HEK293T (cell line): ENCODE measurements at regions not wholly inside any gene's neighbourhood (a gene's known extent, or its start where the extent isn't known, plus 50 kb on each side); places are given as distances from the start of the nearest gene placed in this dataset.

Experiments
- ARNT ChIP-seq: fragments of 450-650 bp; IDR thresholded peaks from 2 replicates; pipeline ENCODE4 v1.6.1; 2017; ENCODE audit warnings: mild to moderate bottlenecking
- BHLHE40 ChIP-seq: fragments of 450-650 bp; IDR thresholded peaks from 2 replicates; pipeline ENCODE4 v1.6.1; 2016; ENCODE audit warnings: mild to moderate bottlenecking, moderate library complexity, borderline replicate concordance
- CTBP1 ChIP-seq: fragments of 450-650 bp; IDR thresholded peaks from 2 replicates; pipeline ENCODE4 v1.6.1; 2016; ENCODE audit warnings: borderline replicate concordance
- ELF4 ChIP-seq: fragments of 450-650 bp; IDR thresholded peaks from 2 replicates; pipeline ENCODE4 v1.6.1; 2017; ENCODE audit warnings: antibody characterized with exemption
- FOXA1 ChIP-seq: fragments of 450-650 bp; IDR thresholded peaks from 2 replicates; pipeline ENCODE4 v1.6.1; 2016; ENCODE audit warnings: mild to moderate bottlenecking
- FOXK2 ChIP-seq: fragments of 450-650 bp; IDR thresholded peaks from 2 replicates; pipeline ENCODE4 v1.6.1; 2016; ENCODE audit warnings: mild to moderate bottlenecking
- HDGF ChIP-seq: fragments of 450-650 bp; IDR thresholded peaks from 2 replicates; pipeline ENCODE4 v1.6.1; 2017; ENCODE audit warnings: antibody characterized with exemption, borderline replicate concordance
- LEF1 ChIP-seq: fragments of 450-650 bp; IDR thresholded peaks from 2 replicates; pipeline ENCODE4 v1.6.1; 2017; ENCODE audit warnings: mild to moderate bottlenecking, borderline replicate concordance
- NFRKB ChIP-seq: fragments of 450-650 bp; IDR thresholded peaks from 2 replicates; pipeline ENCODE4 v1.6.1; 2016; ENCODE audit warnings: mild to moderate bottlenecking, moderate library complexity
- SP1 ChIP-seq: fragments of 450-650 bp; IDR thresholded peaks from 2 replicates; pipeline ENCODE4 v1.6.1; 2017
- TARDBP ChIP-seq: fragments of 450-650 bp; IDR thresholded peaks from 2 replicates; pipeline ENCODE4 v1.6.1; 2016
- TF ChIP-seq, protein P1 (sequence below): fragments of 450-650 bp; IDR thresholded peaks from 2 replicates; pipeline ENCODE4 v1.6.1; 2016

DNA sequence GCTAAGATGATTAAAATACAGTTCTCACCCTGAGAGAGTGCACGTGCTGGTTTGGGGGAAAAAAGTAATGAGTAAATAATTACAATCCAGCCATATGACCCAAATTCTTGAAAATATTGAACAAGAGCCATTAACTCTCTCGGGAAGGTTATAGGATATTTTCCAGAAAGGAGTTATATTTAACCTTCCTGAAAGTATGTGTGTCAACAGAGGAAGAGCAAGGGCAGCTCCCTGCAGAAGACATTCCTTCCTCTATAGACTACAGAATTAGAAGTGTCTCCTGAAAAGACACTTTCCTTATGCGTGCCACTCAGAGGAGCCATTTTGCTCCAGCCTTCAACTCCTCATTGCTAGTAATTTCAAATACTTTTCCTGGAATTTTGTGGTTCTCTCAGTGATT lies 648.7 kb downstream of the USP25 start:
- no peak for TF ChIP-seq SP1
- no peak for TF ChIP-seq FOXK2
- TF ChIP-seq ARNT, result no peak
- TF ChIP-seq HDGF, result no peak
- no peak for TF ChIP-seq TARDBP
- TF ChIP-seq NFRKB, result no peak
- TF ChIP-seq, protein P1, sequence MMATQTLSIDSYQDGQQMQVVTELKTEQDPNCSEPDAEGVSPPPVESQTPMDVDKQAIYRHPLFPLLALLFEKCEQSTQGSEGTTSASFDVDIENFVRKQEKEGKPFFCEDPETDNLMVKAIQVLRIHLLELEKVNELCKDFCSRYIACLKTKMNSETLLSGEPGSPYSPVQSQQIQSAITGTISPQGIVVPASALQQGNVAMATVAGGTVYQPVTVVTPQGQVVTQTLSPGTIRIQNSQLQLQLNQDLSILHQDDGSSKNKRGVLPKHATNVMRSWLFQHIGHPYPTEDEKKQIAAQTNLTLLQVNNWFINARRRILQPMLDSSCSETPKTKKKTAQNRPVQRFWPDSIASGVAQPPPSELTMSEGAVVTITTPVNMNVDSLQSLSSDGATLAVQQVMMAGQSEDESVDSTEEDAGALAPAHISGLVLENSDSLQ, result no peak
- no peak for TF ChIP-seq ELF4
- TF ChIP-seq BHLHE40, result no peak
- TF ChIP-seq LEF1, result no peak
- TF ChIP-seq CTBP1, result no peak
- TF ChIP-seq FOXA1, result no peak
